Daoy (cell line): ENCODE measurements at regions not wholly inside any gene's neighbourhood (a gene's known extent, or its start where the extent isn't known, plus 50 kb on each side); places are given as distances from the start of the nearest gene placed in this dataset.

Experiments used
- DNase-seq: peaks from one replicate; pipeline ENCODE4 v3.0.0-alpha.2; 2015; ENCODE audit warnings: low read depth

DNA sequence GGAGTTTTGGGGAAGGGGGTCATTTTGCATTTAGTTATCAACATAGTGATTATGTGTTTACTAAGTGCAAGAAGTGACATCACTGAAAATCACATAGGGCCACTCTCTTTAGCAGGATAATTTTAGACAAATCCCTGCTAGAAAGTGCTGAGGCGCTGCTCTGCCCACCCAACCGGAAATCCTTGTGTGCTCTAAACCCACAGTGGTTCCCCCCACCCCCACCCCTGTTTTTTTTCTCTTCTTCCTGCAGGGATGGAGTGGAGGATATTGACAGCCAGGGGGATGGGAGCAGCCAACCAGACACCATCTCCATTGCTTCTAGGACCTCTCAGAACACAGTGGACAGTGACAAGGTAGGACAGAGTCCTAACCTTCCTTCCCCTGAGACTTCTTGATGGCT lies 234.2 kb upstream of the UMPS start:
- no peak for DNase-seq

DNA sequence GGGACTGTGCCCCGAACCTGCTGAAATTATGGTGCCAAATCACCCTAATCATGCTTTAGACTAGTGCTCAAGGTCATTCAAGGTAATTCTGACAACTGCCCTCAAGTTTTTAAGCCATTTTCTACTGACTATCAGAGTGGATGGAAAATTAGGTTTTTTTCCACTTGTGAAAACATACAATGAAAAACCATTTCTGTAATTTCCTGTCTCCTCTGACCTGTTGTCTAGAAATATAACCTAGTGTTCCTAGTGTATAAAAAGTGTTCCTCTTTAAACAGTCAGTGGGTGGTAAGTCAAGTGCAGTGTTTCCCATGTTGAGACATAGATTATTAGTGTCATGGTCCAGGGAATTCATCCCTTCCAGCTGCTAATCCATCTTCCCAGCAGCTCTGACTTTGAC lies 232.8 kb upstream of the UMPS start:
- DNase-seq, result no peak

GRCh38 chr3:124498891-124499290 lies 231.4 kb upstream of the UMPS start:
- DNase-seq, result no peak

- DNase-seq, result peak; percentile 30
Observed at GRCh38 chr3:124504332-124505059, 225.8 kb upstream of the UMPS start.

DNA sequence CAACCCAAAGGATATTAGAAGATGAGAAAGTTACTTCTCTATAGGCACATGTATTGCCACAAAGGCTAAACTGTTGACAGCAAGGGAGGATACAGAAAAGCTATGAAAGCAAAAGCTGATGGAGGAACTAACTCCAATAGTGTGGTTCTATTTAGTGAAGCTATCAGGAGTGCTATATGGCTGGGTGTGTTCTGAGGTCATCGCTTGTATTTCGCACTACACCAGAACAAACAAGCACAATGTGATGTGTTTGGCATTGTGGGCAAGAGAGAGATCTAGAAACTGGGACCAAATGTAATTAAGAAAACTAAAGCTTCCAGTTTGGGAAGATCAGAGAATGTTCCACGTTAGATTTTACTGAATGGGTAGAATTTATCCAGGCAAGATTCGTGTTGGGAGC lies 220.4 kb upstream of the UMPS start:
- DNase-seq, result no peak

GRCh38 chr3:124510290-124510689 lies 220.0 kb upstream of the UMPS start:
- DNase-seq, result peak; percentile 13

GRCh38 chr3:124512881-124513609 lies 217.2 kb upstream of the UMPS start:
- no peak for DNase-seq

DNA sequence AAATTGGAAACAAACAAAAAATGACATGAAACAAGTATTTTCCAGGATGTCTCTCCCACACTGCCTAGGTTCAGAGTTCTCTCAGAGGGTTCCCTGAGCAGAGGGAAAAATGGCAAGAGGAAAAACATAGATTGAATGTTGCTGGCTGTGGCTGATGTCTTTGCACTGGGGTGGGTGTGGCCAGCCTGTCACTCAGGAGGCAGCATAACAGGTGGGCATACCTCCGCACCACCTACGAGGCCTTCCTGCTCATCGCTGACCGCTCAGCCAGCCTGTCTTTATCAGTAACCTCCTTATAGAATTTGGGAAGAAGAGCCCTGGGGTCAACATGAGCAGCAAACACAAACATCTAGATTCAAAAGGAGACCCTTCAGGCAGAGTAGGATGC lies 216.6 kb upstream of the UMPS start:
- no peak for DNase-seq

DNA sequence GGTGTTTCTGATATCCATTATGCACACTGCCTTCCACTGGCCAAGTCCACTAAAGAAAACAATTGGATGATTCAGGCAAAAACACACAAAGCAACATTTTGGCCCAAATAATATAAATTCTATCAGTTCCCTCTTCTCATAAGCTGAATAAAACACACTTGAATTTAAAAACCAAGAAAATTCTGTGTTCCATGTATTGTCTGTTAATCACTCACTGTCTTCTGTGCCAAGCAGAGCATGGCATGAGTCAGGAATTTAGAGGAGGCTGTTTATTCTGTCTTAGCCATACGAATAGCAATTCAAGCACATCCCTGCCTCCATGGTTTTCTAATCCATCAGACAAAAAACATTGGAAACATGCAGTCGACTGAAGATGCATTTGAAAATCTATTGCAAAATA lies 215.6 kb upstream of the UMPS start:
- DNase-seq, result no peak

GRCh38 chr3:124516333-124516732 lies 213.9 kb upstream of the UMPS start:
- DNase-seq, result no peak

- DNase-seq, result no peak
Observed at GRCh38 chr3:124517306-124517705, 212.9 kb upstream of the UMPS start.

DNA sequence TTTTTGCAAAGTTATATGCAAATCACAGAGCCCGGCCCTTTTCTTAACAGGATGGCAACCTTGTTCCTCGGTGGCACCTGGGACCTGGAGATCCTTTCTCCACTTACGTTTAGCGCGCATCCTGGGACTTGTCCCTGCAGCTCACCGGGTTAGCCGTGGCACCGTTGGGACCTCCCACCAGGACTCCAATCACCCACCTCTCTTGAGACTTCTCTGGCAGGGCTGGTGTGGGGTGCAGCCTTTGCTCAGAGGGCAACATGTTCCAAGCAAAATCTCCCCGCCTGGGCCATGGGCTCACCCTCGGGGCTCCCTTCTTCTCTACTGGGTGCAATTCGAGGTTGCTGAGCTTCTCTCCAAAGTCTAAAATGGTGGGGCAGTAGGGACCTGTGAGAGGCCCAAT lies 211.9 kb upstream of the UMPS start:
- no peak for DNase-seq

DNA sequence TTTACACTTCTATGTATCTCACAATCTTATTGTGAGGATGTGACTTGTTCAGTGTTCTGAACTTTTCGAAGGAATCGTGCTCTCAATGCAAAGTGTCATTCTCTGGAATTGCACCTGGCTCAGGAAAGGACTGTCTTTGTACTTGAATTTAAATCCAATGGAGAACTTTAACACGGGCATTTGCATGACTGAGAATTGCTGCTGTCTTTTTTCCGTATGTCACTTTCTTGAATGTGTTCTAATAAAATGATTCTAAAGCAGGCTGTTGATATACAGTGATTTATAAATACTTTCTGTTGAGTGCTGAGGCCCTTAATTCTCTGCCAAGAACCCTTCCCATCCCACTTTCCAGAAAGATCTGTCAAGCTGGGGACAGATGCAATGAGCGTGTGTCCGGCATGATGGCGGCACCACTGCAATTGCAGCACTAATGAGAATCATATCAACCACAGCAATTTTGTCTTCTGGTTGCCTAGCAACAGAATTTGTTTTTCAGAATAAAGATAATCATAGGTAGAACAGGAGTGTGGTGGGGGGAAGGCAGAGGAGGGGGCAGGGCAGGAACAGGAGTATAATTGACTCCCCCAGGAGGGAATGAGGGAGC lies 210.6 kb upstream of the UMPS start:
- DNase-seq, result no peak

- peak; percentile 24 for DNase-seq
Observed at GRCh38 chr3:124520970-124521369, 209.3 kb upstream of the UMPS start.

DNA sequence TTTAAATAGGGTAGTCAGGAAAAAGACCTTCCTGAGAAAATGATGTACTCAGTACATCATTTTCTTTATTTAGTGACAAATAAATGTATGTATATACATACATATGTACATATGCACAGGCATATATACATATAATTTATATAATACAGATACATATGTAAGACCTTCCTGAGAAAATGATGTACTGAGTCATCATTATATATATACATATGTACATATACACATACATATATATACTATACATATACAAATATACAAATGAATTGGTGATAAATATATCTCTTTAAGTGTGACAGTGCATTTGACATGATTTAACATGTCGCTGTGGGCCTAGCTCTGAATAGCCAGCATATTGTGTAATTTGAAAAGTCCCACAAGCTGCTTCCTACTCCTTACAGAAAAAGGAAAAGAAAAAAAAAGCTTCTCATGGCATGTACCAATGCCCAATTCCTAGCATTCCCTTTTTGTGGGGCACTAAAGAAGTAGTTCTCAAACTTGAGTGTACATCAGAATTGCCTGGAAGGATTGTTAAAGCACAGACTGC lies 208.1 kb upstream of the UMPS start:
- no peak for DNase-seq

GRCh38 chr3:124526601-124527000 lies 203.7 kb upstream of the UMPS start:
- no peak for DNase-seq

DNA sequence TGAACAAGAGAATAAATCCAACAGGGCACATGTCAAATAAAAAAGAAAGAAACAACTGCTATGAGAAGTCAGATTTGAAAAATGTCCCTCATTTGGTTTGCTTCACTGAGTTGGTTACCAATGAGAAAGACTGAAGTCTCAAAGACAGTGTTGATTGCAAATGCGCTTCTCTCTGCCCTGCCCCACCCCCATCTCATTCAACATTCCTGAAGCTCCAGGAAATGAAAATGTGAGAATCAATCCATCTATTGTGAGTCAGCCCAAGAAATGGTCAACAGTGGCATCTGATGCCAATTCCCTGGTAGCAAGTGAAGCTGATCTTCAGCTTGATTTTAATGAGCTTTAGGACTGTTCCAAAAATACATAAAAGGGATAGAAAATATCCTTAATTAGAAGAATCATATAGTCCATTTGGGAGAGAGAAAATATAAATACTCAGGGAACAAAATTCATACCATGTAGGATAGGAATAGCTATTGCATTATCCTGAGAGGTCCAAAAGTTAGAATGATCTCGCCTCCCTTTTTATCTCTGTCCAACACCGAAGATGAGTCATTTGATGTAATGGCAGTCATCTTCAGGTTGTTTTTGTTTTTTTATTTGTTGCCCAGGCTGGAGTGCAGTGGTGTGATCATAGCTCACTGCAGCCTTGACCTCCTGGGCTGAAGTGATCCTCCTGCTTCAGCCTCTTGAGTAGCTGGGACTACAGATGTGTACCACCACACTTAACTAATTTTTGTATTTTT lies 200.3 kb upstream of the UMPS start:
- peak; percentile 36 for DNase-seq

DNA sequence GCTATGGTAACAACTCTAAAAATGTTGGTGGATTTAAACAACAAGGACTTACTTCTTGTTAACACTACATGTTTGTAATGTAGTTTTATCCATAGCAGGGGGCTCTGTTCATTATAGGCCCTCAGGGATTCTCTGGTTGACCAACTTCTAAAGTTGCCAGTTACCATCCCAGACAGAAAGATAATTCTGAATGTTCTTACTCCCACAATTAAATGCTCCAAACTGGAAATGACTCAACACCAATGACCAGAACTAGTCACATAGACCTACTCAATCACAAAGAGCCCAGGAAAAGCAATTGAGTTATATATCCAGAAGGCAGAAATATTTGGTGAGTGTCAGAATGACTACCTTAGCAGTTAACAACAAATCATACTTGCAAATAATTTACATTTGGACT lies 199.3 kb upstream of the UMPS start:
- DNase-seq, result no peak

DNA sequence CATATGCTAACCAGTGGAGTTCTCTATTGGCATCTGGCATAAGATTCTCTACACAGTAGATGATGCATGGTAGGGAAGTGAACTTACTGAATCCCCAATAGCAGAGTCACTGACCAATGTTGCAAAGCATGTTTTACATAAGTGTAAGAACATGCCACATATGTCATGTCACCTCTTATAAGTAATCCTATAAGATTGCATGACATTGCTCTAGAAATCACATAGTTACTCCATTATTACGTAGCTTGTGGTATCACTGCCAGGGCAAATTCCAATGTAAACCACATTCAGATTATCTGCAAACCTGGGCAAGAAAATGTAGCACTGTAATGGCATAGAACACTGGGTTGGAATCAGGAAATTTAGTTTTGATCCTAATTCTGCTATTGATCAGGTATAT lies 198.2 kb upstream of the UMPS start:
- no peak for DNase-seq

GRCh38 chr3:124535306-124535705 lies 194.9 kb upstream of the UMPS start:
- DNase-seq, result no peak

GRCh38 chr3:124540550-124541211 lies 189.6 kb upstream of the UMPS start:
- no peak for DNase-seq
